B cell (primary cell): ENCODE measurements at regions not wholly inside any gene's neighbourhood (a gene's known extent, or its start where the extent isn't known, plus 50 kb on each side); places are given as distances from the start of the nearest gene placed in this dataset.

Source experiments
- CTCF ChIP-seq: fragments of 200-600 bp; IDR thresholded peaks from one replicate; pipeline ENCODE4 v1.8.0; 2022; ENCODE audit warnings: antibody characterized with exemption, mild to moderate bottlenecking
- EZH2 ChIP-seq: IDR thresholded peaks from 2 replicates; pipeline ENCODE4 v1.6.1; 2012; ENCODE audit warnings: borderline replicate concordance, low read depth, mild to moderate bottlenecking, moderate library complexity, low read length; ENCODE audit not compliant: insufficient read depth, poor library complexity, severe bottlenecking

- TF ChIP-seq CTCF (no peak), EZH2 (no peak)
Measured at GRCh38 chr3:80408030-80408721, 640.4 kb upstream of the ROBO1 start.
